ENCODE measurements at regions not wholly inside any gene's neighbourhood (a gene's known extent, or its start where the extent isn't known, plus 50 kb on each side); places are given as distances from the start of the nearest gene placed in this dataset.

GRCh38 chr5:145028626-145029025 lies 806.5 kb downstream of the PRELID2 start:
- TF ChIP-seq CTCF (IDR thresholded peaks at IDR 0.05) (no peak), POLR2A (IDR thresholded peaks at IDR 0.05) (no peak)
